LoVo (cell line): ENCODE measurements at regions not wholly inside any gene's neighbourhood (a gene's known extent, or its start where the extent isn't known, plus 50 kb on each side); places are given as distances from the start of the nearest gene placed in this dataset.

Experiments
- DNase-seq: peaks from one replicate; pipeline ENCODE4 v3.0.0-alpha.2; 2016; ENCODE audit warnings: low spot score

DNA sequence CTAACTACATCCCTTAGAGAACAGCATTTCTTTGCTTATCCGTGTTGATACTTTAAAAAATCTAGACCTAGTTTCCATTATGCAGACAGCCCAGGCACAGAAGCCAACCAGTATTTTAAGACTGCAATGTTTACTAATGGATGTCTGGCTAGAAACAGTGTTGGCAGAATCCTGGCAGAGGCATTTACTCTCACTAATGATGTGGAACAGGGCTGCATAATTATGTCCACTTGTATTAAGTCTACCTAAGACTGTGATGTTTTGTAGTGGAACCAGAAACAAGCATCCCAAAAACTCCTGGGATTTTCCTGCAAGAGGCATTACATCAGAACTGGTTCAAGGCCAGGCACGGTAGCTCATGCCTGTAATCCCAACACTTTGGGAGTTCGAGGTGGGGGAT lies 50.2 kb upstream of the PICALM start:
- no peak for DNase-seq
